ENCODE measurements at regions not wholly inside any gene's neighbourhood (a gene's known extent, or its start where the extent isn't known, plus 50 kb on each side); places are given as distances from the start of the nearest gene placed in this dataset.
"Not testable (repeated sequence)": the region's sequence is repeated elsewhere in the genome, so short reads cannot be mapped to it uniquely, and the experiment has no call there.

DNA sequence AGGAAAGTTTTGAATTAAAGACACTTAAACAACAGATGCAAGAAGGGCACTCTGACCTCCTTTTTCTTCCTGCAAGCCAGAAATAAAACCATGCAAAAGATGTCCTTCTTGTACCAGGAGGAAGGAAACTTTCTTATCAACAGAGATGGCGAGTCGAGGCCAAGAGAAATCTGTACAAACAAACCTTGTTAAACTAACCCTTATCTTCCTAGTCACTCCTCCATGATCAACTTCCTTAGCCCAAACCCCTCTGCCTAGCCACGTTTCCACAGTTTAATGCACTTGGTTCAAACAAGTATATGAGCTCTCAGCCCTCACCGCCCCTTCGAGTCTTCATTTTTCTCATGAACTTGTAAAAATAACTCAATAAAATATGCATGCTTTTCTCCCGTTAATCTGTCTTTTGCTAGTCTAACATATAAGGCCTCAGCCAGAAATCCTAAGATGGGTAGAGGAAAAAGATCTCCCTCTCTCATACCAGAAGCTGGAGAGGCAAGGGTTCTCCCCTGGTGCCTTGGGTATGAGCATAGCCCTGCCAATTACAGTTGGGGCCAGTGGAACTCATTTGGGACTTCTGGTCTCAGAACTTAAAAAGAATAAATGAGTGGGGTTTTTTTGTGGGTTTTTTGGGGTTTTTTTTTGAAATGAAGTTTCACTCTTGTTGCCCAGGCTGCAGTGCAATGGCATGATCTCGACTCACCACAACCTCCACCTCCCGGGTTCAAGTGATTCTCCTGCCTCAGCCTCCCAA is 141.7 kb upstream of the SOD1 start:
- DNase-seq (ENCODE audit: low read depth) = peak; percentile 6
- TF ChIP-seq, protein P1, sequence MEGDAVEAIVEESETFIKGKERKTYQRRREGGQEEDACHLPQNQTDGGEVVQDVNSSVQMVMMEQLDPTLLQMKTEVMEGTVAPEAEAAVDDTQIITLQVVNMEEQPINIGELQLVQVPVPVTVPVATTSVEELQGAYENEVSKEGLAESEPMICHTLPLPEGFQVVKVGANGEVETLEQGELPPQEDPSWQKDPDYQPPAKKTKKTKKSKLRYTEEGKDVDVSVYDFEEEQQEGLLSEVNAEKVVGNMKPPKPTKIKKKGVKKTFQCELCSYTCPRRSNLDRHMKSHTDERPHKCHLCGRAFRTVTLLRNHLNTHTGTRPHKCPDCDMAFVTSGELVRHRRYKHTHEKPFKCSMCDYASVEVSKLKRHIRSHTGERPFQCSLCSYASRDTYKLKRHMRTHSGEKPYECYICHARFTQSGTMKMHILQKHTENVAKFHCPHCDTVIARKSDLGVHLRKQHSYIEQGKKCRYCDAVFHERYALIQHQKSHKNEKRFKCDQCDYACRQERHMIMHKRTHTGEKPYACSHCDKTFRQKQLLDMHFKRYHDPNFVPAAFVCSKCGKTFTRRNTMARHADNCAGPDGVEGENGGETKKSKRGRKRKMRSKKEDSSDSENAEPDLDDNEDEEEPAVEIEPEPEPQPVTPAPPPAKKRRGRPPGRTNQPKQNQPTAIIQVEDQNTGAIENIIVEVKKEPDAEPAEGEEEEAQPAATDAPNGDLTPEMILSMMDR (IDR thresholded peaks at IDR 0.05; ENCODE audit: insufficient read depth, low read depth, low read length, missing control alignments) = no peak
- H3K4me3 ChIP-seq (ENCODE audit: low read depth, low read length) = no peak overlapping the region

DNA sequence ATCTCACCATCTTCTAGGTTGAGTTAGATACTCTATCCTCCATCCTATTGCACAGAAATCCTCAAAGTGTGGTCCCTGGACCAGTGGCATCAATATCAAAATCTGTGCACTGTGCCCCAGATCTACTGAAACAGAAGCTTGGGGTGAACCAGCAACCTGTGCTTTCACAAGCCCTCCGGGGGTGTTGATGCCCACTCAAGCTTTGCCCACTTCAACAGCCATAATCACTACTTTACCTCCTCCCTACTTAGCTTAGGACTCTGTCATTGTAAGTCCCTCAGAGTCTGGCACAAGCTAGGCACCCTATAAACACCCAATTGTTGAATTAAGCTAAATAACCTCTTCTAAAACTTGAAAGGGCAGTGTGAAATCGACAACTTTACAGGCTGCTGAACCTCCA is 144.2 kb upstream of the SOD1 start:
- TF ChIP-seq, protein P1 (IDR thresholded peaks at IDR 0.05; ENCODE audit: insufficient read depth, low read depth, low read length, missing control alignments) = no peak
- H3K4me3 ChIP-seq (ENCODE audit: low read depth, low read length) = no peak overlapping the region
- DNase-seq (ENCODE audit: low read depth) = no peak

DNA sequence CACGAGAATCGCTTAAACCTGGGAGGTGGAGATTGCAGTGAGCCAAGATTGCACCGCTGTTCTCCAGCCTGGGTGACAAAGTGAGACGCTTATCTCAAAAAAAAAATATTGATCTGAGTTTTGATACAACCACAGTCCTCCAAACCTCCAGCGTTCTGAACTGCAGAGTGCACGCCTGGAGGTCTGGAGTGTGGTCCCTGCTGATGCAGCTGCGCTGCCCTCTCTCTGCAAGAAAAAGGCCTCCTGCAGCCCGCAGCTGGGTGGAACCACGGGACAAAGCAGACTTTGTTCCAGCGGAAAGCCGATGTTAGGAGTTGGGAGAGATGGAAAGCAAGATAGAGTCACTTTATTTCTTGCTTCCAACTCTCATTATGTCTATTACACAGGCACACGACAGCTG is 144.9 kb upstream of the SOD1 start:
- TF ChIP-seq, protein P1 (IDR thresholded peaks at IDR 0.05; ENCODE audit: insufficient read depth, low read depth, low read length, missing control alignments) = no peak
- no peak overlapping the region for H3K4me3 ChIP-seq (ENCODE audit: low read depth, low read length)
- DNase-seq (ENCODE audit: low read depth) = no peak

GRCh38 chr21:31513541-31513940 is 146.0 kb upstream of the SOD1 start:
- H3K4me3 ChIP-seq (ENCODE audit: low read depth, low read length); DNase-seq (ENCODE audit: low read depth): not testable (repeated sequence)

GRCh38 chr21:31511999-31512398 is 147.5 kb upstream of the SOD1 start:
- not testable (repeated sequence) for DNase-seq (ENCODE audit: low read depth)

GRCh38 chr21:31511258-31511657 is 148.2 kb upstream of the SOD1 start:
- TF ChIP-seq, protein P1 (IDR thresholded peaks at IDR 0.05; ENCODE audit: insufficient read depth, low read depth, low read length, missing control alignments) = no peak
- no peak for DNase-seq (ENCODE audit: low read depth)
- H3K4me3 ChIP-seq (ENCODE audit: low read depth, low read length) = no peak overlapping the region

More at GRCh38 chr21:31511999-31512398, 147.5 kb upstream of the SOD1 start:
- not testable (repeated sequence) for H3K4me3 ChIP-seq (ENCODE audit: low read depth, low read length)

DNA sequence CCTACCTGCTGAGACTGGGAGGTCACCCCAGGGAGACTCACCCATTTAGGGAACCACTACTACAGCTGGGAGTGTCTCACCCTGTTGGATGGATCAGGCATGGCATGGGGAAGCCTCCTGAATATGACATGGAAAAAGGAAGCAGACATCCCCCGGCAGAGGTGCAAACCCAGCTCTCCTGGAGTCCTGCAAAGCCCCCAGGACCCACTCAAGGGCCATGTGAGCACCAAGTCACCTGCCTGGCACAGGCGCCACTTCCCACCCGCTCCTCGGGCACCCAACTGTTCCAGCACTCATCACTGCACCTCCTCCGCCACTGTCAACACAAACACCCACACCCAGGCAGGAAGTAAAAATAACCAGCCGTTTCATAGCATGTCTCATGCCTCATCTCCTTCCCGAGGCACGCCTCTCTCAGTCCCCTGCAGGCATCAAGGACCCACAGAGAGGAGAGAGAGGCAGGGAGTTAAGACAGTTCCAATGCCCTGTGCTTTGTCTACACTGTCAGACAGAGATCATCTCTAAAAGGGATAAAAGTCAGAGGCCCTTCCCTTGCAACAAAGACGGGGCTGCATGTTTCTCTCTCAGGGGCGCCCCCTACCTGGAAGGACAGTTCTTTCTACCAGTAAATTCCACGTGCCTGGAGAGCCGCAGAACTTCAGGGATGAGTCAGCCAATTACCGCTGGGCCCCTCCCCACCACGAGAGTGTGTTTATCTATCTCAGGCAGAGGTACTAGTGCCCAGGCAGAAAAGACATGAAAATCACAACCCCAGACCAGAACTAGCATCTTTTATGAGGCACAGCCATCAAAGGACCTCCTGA is 150.1 kb upstream of the SOD1 start:
- peak; percentile 58 for DNase-seq (ENCODE audit: low read depth)
- TF ChIP-seq, protein P1 (IDR thresholded peaks at IDR 0.05; ENCODE audit: insufficient read depth, low read depth, low read length, missing control alignments) = peak; percentile 9
- no peak overlapping the region for H3K4me3 ChIP-seq (ENCODE audit: low read depth, low read length)

Data from GM12865 (cell line).